ENCODE measurements at regions not wholly inside any gene's neighbourhood (a gene's known extent, or its start where the extent isn't known, plus 50 kb on each side); places are given as distances from the start of the nearest gene placed in this dataset.

- Histone ChIP-seq H3K27ac (ENCODE audit: low read length in 2 of 2) (no peak overlapping the region), H3K9me3 (ENCODE audit: control extremely low read depth in 1 of 3, control insufficient read depth in 2 of 3, insufficient read depth in 1 of 3, low read length in 2 of 3) (no peaks in the 10 kb centered on the region), H3K79me2 (ENCODE audit: control insufficient read depth, insufficient read depth, low read length) (no peaks in the 10 kb centered on the region), H2AFZ (ENCODE audit: insufficient read depth, low read depth, low read length, poor library complexity, severe bottlenecking) (no peak overlapping the region), H3K36me3 (replicated peaks in 1 of 2; ENCODE audit: control extremely low read depth in 1 of 2, control insufficient read depth in 1 of 2, extremely low read depth in 1 of 2, insufficient read depth in 2 of 2, low read length in 1 of 2) (no peaks in the 10 kb centered on the region), H3K4me2 (replicated peaks; ENCODE audit: low read depth, low read length, poor library complexity, severe bottlenecking) (no peak overlapping the region), H3K27me3 (replicated peaks in 1 of 4; ENCODE audit: control extremely low read depth in 1 of 4, control insufficient read depth in 3 of 4, insufficient read depth in 4 of 4, low read length in 3 of 4) (no peaks in the 10 kb centered on the region), H3K4me1 (ENCODE audit: control insufficient read depth in 2 of 2, insufficient read depth in 2 of 2, low read length in 2 of 2) (no peaks in the 10 kb centered on the region), H4K20me1 (ENCODE audit: control insufficient read depth, insufficient read depth, low read length, poor library complexity, severe bottlenecking) (no peaks in the 10 kb centered on the region), H3K4me3 (ENCODE audit: control extremely low read depth in 1 of 5, extremely low read depth in 1 of 5, insufficient read depth in 1 of 5, low read depth in 2 of 5, low read length in 4 of 5) (no peak overlapping the region), H3K9ac (ENCODE audit: low read length) (no peak overlapping the region)
- 92% methylated on average over 7 of the region's 7 CpGs for WGBS (ENCODE audit: insufficient coverage)
- Mint-ChIP-seq H3K27ac (no peak overlapping the region), H3K27me3 (no peaks in the 10 kb centered on the region), H3K4me3 (no peak overlapping the region), H3K4me1 (no peaks in the 10 kb centered on the region), H3K9me3 (ENCODE audit: insufficient read depth) (no peaks in the 10 kb centered on the region)
- ChIA-PET POLR2A (no interaction called here), CTCF (no interaction called here)
- TF ChIP-seq EZH2 (IDR thresholded peaks at IDR 0.05; ENCODE audit: borderline replicate concordance, insufficient read depth, low read depth, low read length, poor library complexity, severe bottlenecking), result no peak
- TF ChIP-seq CTCF (IDR thresholded peaks at IDR 0.05), result no peak
- intact Hi-C loops (cut with micrococcal nuclease), result no loop called here
- no peak for ATAC-seq (ENCODE audit: low read depth)
- DNase-seq, result no peak
These were observed 113.1 kb upstream of the GDF10 start for GRCh38 chr10:47186941-47187340.

GRCh38 chr10:47187592-47187991, 112.4 kb upstream of the GDF10 start:
- Histone ChIP-seq H3K36me3 (replicated peaks in 1 of 2; ENCODE audit: control extremely low read depth in 1 of 2, control insufficient read depth in 1 of 2, extremely low read depth in 1 of 2, insufficient read depth in 2 of 2, low read length in 1 of 2) (no peaks in the 10 kb centered on the region), H3K9ac (ENCODE audit: low read length) (no peak overlapping the region), H3K79me2 (ENCODE audit: control insufficient read depth, insufficient read depth, low read length) (no peaks in the 10 kb centered on the region), H3K9me3 (ENCODE audit: control extremely low read depth in 1 of 3, control insufficient read depth in 2 of 3, insufficient read depth in 1 of 3, low read length in 2 of 3) (no peaks in the 10 kb centered on the region), H4K20me1 (ENCODE audit: control insufficient read depth, insufficient read depth, low read length, poor library complexity, severe bottlenecking) (no peaks in the 10 kb centered on the region), H3K4me3 (ENCODE audit: control extremely low read depth in 1 of 5, extremely low read depth in 1 of 5, insufficient read depth in 1 of 5, low read depth in 2 of 5, low read length in 4 of 5) (no peak overlapping the region), H2AFZ (ENCODE audit: insufficient read depth, low read depth, low read length, poor library complexity, severe bottlenecking) (no peak overlapping the region), H3K27ac (ENCODE audit: low read length in 2 of 2) (no peak overlapping the region), H3K27me3 (replicated peaks in 1 of 4; ENCODE audit: control extremely low read depth in 1 of 4, control insufficient read depth in 3 of 4, insufficient read depth in 4 of 4, low read length in 3 of 4) (no peaks in the 10 kb centered on the region), H3K4me1 (ENCODE audit: control insufficient read depth in 2 of 2, insufficient read depth in 2 of 2, low read length in 2 of 2) (no peaks in the 10 kb centered on the region), H3K4me2 (replicated peaks; ENCODE audit: low read depth, low read length, poor library complexity, severe bottlenecking) (no peak overlapping the region)
- intact Hi-C loops (cut with micrococcal nuclease), result no loop called here
- Mint-ChIP-seq H3K4me3 (no peak overlapping the region), H3K4me1 (no peaks in the 10 kb centered on the region), H3K27me3 (no peaks in the 10 kb centered on the region), H3K9me3 (ENCODE audit: insufficient read depth) (no peaks in the 10 kb centered on the region), H3K27ac (no peak overlapping the region)
- WGBS (ENCODE audit: insufficient coverage), result 73% methylated on average over 6 of the region's 7 CpGs
- ChIA-PET POLR2A (no interaction called here), CTCF (no interaction called here)
- no peak for DNase-seq
- TF ChIP-seq EZH2 (IDR thresholded peaks at IDR 0.05; ENCODE audit: borderline replicate concordance, insufficient read depth, low read depth, low read length, poor library complexity, severe bottlenecking), result no peak
- no peak for TF ChIP-seq CTCF (IDR thresholded peaks at IDR 0.05)
- ATAC-seq (ENCODE audit: low read depth), result no peak
